A549 (cell line): ENCODE measurements at regions not wholly inside any gene's neighbourhood (a gene's known extent, or its start where the extent isn't known, plus 50 kb on each side); places are given as distances from the start of the nearest gene placed in this dataset.

Experiments used
- CHD4 ChIP-seq: fragments of 200-600 bp; sonication (generic); IDR thresholded peaks from 2 replicates; pipeline ENCODE4 v1.6.1; 2016; ENCODE audit warnings: antibody characterized with exemption, mild to moderate bottlenecking, borderline replicate concordance
- EHF ChIP-seq: fragments of 250-450 bp; sonication (Bioruptor Pico); IDR thresholded peaks from 2 replicates; pipeline ENCODE4 v1.5.0; 2020; ENCODE audit warnings: mild to moderate bottlenecking
- HDAC2 ChIP-seq: fragments of 200-600 bp; sonication (generic); IDR thresholded peaks from 2 replicates; pipeline ENCODE4 v1.6.1; 2016
- JUN ChIP-seq, 2 experiments: fragments of >200 bp; sonication (Bioruptor Twin); formaldehyde crosslinking; IDR thresholded peaks; 2 replicates in 1 of 2; 3 replicates in 1 of 2; pipeline ENCODE4 v1.6.1; 2016 to 2017
- POLR2A ChIP-seq: IDR thresholded peaks from 2 replicates; pipeline ENCODE4 v1.6.1; 2012; ENCODE audit warnings: mild to moderate bottlenecking, low read length
- POLR2AphosphoS2 ChIP-seq: conservative IDR thresholded peaks from 2 replicates; pipeline ENCODE4 v1.6.1; 2012; ENCODE audit warnings: low read length, improper control_type of control experiment, inconsistent platforms
- RFX5 ChIP-seq: fragments of 450-650 bp; IDR thresholded peaks from 2 replicates; pipeline ENCODE4 v1.7.1; 2014; ENCODE audit warnings: antibody characterized with exemption, mild to moderate bottlenecking, moderate library complexity
- RNF2 ChIP-seq: fragments of 200-600 bp; sonication (generic); IDR thresholded peaks from 2 replicates; pipeline ENCODE4 v1.6.1; 2016; ENCODE audit warnings: low read depth, mild to moderate bottlenecking, antibody characterized with exemption, moderate library complexity, borderline replicate concordance
- SMC3 ChIP-seq: fragments of >200 bp; sonication (Bioruptor Twin); formaldehyde crosslinking; IDR thresholded peaks from 3 replicates; pipeline ENCODE4 v1.6.1; 2018; ENCODE audit warnings: inconsistent platforms
- TF ChIP-seq, protein P1 (sequence below): fragments of >200 bp; sonication (Bioruptor Twin); formaldehyde crosslinking; IDR thresholded peaks from 3 replicates; pipeline ENCODE4 v1.5.1; 2016
- TF ChIP-seq, protein P2 (sequence below): fragments of 200-600 bp; sonication (generic); IDR thresholded peaks from 2 replicates; pipeline ENCODE4 v1.6.1; 2016; ENCODE audit warnings: antibody characterized with exemption, mild to moderate bottlenecking, moderate library complexity
- TF ChIP-seq, protein P3 (sequence below): IDR thresholded peaks from 2 replicates; pipeline ENCODE4 v1.6.1; 2012
- TF ChIP-seq, protein P4 (sequence below): fragments of >200 bp; sonication (Bioruptor Twin); formaldehyde crosslinking; IDR thresholded peaks from 3 replicates; pipeline ENCODE4 v1.6.1; 2016
- TF ChIP-seq, protein P5 (sequence below): fragments of 150-350 bp; IDR thresholded peaks from 2 replicates; pipeline ENCODE4 v1.6.1; 2014; ENCODE audit warnings: low read depth, mild to moderate bottlenecking, low read length

DNA sequence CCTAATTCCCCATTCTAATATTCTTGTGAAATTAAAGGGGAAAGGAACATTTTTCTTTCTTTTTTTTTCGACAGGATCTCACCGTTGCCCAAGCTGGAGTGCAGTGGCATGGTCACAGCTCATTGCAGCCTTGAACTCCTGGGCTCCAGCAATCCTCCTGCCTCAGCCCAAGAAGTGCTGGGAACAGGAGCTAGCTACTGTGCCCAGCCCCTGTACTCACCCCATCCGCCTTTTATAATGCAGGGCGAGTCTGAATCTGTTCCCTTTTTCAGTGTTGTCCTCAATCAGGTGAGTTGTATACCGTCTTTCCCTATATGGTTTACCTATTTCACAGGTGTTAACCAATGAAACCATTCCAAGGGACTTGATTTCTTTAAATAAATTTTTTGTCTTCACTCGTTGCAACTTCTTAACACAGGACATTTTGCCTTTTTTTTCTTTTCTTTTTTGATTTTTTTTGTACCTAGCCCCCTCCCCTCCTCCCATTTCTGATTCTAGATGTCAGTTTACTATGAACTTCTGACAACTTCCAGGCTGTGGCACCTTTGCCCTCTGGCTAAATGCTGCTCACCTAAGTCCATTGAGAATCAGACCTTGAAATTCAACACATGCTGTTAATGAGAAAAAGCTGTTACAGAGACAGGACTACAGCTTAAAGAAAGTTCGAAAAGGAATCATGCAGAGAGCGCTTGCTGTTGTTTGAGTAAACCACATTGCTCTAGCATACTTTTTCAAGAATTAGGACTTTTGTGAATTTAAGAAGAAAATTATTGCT lies 562.1 kb upstream of the KLF12 start:
- no peak for TF ChIP-seq POLR2A
- TF ChIP-seq, protein P1, sequence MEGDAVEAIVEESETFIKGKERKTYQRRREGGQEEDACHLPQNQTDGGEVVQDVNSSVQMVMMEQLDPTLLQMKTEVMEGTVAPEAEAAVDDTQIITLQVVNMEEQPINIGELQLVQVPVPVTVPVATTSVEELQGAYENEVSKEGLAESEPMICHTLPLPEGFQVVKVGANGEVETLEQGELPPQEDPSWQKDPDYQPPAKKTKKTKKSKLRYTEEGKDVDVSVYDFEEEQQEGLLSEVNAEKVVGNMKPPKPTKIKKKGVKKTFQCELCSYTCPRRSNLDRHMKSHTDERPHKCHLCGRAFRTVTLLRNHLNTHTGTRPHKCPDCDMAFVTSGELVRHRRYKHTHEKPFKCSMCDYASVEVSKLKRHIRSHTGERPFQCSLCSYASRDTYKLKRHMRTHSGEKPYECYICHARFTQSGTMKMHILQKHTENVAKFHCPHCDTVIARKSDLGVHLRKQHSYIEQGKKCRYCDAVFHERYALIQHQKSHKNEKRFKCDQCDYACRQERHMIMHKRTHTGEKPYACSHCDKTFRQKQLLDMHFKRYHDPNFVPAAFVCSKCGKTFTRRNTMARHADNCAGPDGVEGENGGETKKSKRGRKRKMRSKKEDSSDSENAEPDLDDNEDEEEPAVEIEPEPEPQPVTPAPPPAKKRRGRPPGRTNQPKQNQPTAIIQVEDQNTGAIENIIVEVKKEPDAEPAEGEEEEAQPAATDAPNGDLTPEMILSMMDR = no peak
- TF ChIP-seq, protein P2, sequence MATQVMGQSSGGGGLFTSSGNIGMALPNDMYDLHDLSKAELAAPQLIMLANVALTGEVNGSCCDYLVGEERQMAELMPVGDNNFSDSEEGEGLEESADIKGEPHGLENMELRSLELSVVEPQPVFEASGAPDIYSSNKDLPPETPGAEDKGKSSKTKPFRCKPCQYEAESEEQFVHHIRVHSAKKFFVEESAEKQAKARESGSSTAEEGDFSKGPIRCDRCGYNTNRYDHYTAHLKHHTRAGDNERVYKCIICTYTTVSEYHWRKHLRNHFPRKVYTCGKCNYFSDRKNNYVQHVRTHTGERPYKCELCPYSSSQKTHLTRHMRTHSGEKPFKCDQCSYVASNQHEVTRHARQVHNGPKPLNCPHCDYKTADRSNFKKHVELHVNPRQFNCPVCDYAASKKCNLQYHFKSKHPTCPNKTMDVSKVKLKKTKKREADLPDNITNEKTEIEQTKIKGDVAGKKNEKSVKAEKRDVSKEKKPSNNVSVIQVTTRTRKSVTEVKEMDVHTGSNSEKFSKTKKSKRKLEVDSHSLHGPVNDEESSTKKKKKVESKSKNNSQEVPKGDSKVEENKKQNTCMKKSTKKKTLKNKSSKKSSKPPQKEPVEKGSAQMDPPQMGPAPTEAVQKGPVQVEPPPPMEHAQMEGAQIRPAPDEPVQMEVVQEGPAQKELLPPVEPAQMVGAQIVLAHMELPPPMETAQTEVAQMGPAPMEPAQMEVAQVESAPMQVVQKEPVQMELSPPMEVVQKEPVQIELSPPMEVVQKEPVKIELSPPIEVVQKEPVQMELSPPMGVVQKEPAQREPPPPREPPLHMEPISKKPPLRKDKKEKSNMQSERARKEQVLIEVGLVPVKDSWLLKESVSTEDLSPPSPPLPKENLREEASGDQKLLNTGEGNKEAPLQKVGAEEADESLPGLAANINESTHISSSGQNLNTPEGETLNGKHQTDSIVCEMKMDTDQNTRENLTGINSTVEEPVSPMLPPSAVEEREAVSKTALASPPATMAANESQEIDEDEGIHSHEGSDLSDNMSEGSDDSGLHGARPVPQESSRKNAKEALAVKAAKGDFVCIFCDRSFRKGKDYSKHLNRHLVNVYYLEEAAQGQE = no peak
- no peak for TF ChIP-seq POLR2AphosphoS2
- TF ChIP-seq JUN (IDR thresholded peaks at IDR 0.05) = no peak
- no peak for TF ChIP-seq SMC3
- TF ChIP-seq, protein P3, sequence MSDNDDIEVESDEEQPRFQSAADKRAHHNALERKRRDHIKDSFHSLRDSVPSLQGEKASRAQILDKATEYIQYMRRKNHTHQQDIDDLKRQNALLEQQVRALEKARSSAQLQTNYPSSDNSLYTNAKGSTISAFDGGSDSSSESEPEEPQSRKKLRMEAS = no peak
- no peak for TF ChIP-seq HDAC2
- no peak for TF ChIP-seq RFX5
- TF ChIP-seq, protein P4, sequence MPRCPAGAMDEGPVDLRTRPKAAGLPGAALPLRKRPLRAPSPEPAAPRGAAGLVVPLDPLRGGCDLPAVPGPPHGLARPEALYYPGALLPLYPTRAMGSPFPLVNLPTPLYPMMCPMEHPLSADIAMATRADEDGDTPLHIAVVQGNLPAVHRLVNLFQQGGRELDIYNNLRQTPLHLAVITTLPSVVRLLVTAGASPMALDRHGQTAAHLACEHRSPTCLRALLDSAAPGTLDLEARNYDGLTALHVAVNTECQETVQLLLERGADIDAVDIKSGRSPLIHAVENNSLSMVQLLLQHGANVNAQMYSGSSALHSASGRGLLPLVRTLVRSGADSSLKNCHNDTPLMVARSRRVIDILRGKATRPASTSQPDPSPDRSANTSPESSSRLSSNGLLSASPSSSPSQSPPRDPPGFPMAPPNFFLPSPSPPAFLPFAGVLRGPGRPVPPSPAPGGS = no peak
- no peak for TF ChIP-seq CHD4
- TF ChIP-seq, protein P5, sequence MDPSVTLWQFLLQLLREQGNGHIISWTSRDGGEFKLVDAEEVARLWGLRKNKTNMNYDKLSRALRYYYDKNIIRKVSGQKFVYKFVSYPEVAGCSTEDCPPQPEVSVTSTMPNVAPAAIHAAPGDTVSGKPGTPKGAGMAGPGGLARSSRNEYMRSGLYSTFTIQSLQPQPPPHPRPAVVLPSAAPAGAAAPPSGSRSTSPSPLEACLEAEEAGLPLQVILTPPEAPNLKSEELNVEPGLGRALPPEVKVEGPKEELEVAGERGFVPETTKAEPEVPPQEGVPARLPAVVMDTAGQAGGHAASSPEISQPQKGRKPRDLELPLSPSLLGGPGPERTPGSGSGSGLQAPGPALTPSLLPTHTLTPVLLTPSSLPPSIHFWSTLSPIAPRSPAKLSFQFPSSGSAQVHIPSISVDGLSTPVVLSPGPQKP = no peak
- no peak for TF ChIP-seq EHF (CRISPR knock-in tag)
- TF ChIP-seq RNF2 = no peak
